Endodermal cell (in vitro differentiated cells): ENCODE measurements at regions not wholly inside any gene's neighbourhood (a gene's known extent, or its start where the extent isn't known, plus 50 kb on each side); places are given as distances from the start of the nearest gene placed in this dataset.

Experiments
- DNase-seq: peaks from one replicate; pipeline ENCODE4 v3.0.0-alpha.2; 2017
- H3K27ac ChIP-seq: 2 replicates; pipeline ENCODE4 v1.5.1; 2013; ENCODE audit warnings: mild to moderate bottlenecking, low read depth, low read length, moderate library complexity
- H3K27me3 ChIP-seq: 2 replicates; pipeline ENCODE4 v1.6.1; 2013; ENCODE audit warnings: mild to moderate bottlenecking, low read length, moderate library complexity; ENCODE audit not compliant: insufficient read depth, control insufficient read depth, poor library complexity, severe bottlenecking
- H3K36me3 ChIP-seq: 2 replicates; pipeline ENCODE4 v1.7.0; 2013; ENCODE audit warnings: mild to moderate bottlenecking, low read length, moderate library complexity; ENCODE audit not compliant: control insufficient read depth, insufficient read depth
- H3K4me1 ChIP-seq: one replicate; pipeline ENCODE4 v1.7.0; 2013; ENCODE audit warnings: low read length; ENCODE audit not compliant: control insufficient read depth, insufficient read depth
- H3K4me3 ChIP-seq: 2 replicates; pipeline ENCODE4 v1.5.1; 2013; ENCODE audit warnings: mild to moderate bottlenecking, low read length, moderate library complexity
- H3K9ac ChIP-seq: 2 replicates; pipeline ENCODE4 v1.6.1; 2013; ENCODE audit warnings: mild to moderate bottlenecking, low read length, moderate library complexity; ENCODE audit not compliant: poor library complexity, severe bottlenecking; ENCODE audit errors: extremely low read depth
- H3K9me3 ChIP-seq: 2 replicates; pipeline ENCODE4 v1.6.1; 2013; ENCODE audit warnings: mild to moderate bottlenecking, low read length, moderate library complexity; ENCODE audit not compliant: control insufficient read depth
- H3K27ac Mint-ChIP-seq: 2 replicates; pipeline ENCODE4 v1.8.0; 2020; ENCODE audit warnings: mixed read lengths
- H3K27me3 Mint-ChIP-seq: 2 replicates; pipeline ENCODE4 v1.8.0; 2021; ENCODE audit warnings: mild to moderate bottlenecking, mixed read lengths; ENCODE audit not compliant: insufficient read depth
- H3K36me3 Mint-ChIP-seq: 2 replicates; pipeline ENCODE4 v1.8.0; 2020; ENCODE audit warnings: low read depth, mixed read lengths
- H3K4me1 Mint-ChIP-seq: 2 replicates; pipeline ENCODE4 v1.8.0; 2020; ENCODE audit warnings: mixed read lengths
- H3K4me3 Mint-ChIP-seq: 2 replicates; pipeline ENCODE4 v1.8.0; 2020; ENCODE audit warnings: mild to moderate bottlenecking, moderate library complexity, mixed read lengths
- H3K9me3 Mint-ChIP-seq: 2 replicates; pipeline ENCODE4 v1.8.0; 2020; ENCODE audit warnings: mild to moderate bottlenecking, mixed read lengths
- WGBS, 2 experiments: methylation state at CpG; one replicate each; pipeline versions ENCODE4 v1.1.5 to v1.1.7; 2013; ENCODE audit warnings: missing lambda C conversion rate in 2 of 2, mixed read lengths in 1 of 2; ENCODE audit not compliant: insufficient coverage in 1 of 2, insufficient read length in 1 of 2; 5-methylcytosine and 5-hydroxymethylcytosine counted together
- TF ChIP-seq, protein P1 (sequence below): fragments of 200-600 bp; sonication (generic); conservative IDR thresholded peaks from 2 replicates; pipeline ENCODE4 v1.5.0; 2021; ENCODE audit warnings: antibody characterized with exemption, mild to moderate bottlenecking

- Histone ChIP-seq H3K36me3 (no peaks in the 10 kb centered on the region), H3K4me3 (no peak overlapping the region), H3K9ac (no peak overlapping the region), H3K4me1 (no peaks in the 10 kb centered on the region), H3K9me3 (peaks cover 6% of the 10 kb centered on the region), H3K27me3 (no peaks in the 10 kb centered on the region), H3K27ac (no peak overlapping the region)
- TF ChIP-seq, protein P1, sequence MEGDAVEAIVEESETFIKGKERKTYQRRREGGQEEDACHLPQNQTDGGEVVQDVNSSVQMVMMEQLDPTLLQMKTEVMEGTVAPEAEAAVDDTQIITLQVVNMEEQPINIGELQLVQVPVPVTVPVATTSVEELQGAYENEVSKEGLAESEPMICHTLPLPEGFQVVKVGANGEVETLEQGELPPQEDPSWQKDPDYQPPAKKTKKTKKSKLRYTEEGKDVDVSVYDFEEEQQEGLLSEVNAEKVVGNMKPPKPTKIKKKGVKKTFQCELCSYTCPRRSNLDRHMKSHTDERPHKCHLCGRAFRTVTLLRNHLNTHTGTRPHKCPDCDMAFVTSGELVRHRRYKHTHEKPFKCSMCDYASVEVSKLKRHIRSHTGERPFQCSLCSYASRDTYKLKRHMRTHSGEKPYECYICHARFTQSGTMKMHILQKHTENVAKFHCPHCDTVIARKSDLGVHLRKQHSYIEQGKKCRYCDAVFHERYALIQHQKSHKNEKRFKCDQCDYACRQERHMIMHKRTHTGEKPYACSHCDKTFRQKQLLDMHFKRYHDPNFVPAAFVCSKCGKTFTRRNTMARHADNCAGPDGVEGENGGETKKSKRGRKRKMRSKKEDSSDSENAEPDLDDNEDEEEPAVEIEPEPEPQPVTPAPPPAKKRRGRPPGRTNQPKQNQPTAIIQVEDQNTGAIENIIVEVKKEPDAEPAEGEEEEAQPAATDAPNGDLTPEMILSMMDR: no peak
- H3K9me3 Mint-ChIP-seq: peaks cover 9% of the 10 kb centered on the region
- no peak overlapping the region for H3K4me3 Mint-ChIP-seq
- H3K27me3 Mint-ChIP-seq: peaks cover 5% of the 10 kb centered on the region
- H3K27ac Mint-ChIP-seq: no peak overlapping the region
- no peaks in the 10 kb centered on the region for H3K4me1 Mint-ChIP-seq
- DNase-seq: no peak
- 73 to 92% methylated on average over 1 to 2 of the region's 2 CpGs for WGBS, 2 experiments
- no peaks in the 10 kb centered on the region for H3K36me3 Mint-ChIP-seq
Measured at GRCh38 chr2:121875585-121876185, 120.2 kb downstream of the TSN start.

- Mint-ChIP-seq H3K27me3 (peaks cover 10% of the 10 kb centered on the region), H3K4me1 (no peaks in the 10 kb centered on the region), H3K27ac (no peak overlapping the region), H3K4me3 (no peak overlapping the region), H3K9me3 (peaks cover 9% of the 10 kb centered on the region), H3K36me3 (no peaks in the 10 kb centered on the region)
- Histone ChIP-seq H3K9me3 (peaks cover 6% of the 10 kb centered on the region), H3K36me3 (no peaks in the 10 kb centered on the region), H3K4me1 (no peaks in the 10 kb centered on the region), H3K27me3 (no peaks in the 10 kb centered on the region), H3K27ac (no peak overlapping the region), H3K4me3 (no peak overlapping the region), H3K9ac (no peak overlapping the region)
- no peak for DNase-seq
- TF ChIP-seq, protein P1: no peak
- 100% methylated on average over 1 of the region's 1 CpG for WGBS, 2 experiments
Measured at GRCh38 chr2:121877366-121877765, 121.9 kb downstream of the TSN start.

DNA sequence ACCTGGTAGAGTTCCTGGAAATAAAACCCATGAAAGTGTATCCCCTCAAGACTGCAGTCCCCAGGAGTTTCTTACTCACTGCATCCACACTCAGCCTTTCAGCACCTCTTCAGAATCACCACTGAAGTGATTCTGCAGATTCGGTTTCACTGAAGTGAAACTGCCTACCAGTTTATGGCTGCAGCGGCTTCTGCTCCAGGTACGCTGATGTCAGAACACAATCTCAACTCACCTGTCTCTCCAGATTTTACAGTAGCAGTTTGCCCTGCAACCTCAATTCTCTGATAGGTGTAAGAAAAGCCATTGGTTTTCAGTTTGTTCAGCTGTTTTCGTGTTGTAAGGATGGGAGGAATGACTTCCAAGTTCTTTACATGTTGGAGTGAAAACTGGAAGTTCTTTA is 124.8 kb downstream of the TSN start:
- Histone ChIP-seq H3K4me1 (no peaks in the 10 kb centered on the region), H3K27me3 (no peaks in the 10 kb centered on the region), H3K9me3 (peaks cover 6% of the 10 kb centered on the region), H3K4me3 (no peak overlapping the region), H3K9ac (no peak overlapping the region), H3K27ac (no peak overlapping the region), H3K36me3 (no peaks in the 10 kb centered on the region)
- WGBS, 2 experiments: 86 to 87% methylated on average over 3 to 4 of the region's 4 CpGs
- Mint-ChIP-seq H3K27ac (no peak overlapping the region), H3K4me1 (no peaks in the 10 kb centered on the region), H3K36me3 (no peaks in the 10 kb centered on the region), H3K27me3 (peaks cover 13% of the 10 kb centered on the region), H3K9me3 (peaks cover 9% of the 10 kb centered on the region), H3K4me3 (no peak overlapping the region)
- no peak for DNase-seq
- TF ChIP-seq, protein P1: no peak
